GM21717 (cell line): ENCODE measurements at regions not wholly inside any gene's neighbourhood (a gene's known extent, or its start where the extent isn't known, plus 50 kb on each side); places are given as distances from the start of the nearest gene placed in this dataset.
"Not testable (repeated sequence)": the region's sequence is repeated elsewhere in the genome, so short reads cannot be mapped to it uniquely, and the experiment has no call there.

Experiments
- ATAC-seq: cut with Tn5 transposase; IDR thresholded peaks from one replicate; pipeline ENCODE4 v1.9.1; 2021; ENCODE audit warnings: mild to moderate bottlenecking, moderate library complexity; ENCODE audit not compliant: unreplicated experiment

DNA sequence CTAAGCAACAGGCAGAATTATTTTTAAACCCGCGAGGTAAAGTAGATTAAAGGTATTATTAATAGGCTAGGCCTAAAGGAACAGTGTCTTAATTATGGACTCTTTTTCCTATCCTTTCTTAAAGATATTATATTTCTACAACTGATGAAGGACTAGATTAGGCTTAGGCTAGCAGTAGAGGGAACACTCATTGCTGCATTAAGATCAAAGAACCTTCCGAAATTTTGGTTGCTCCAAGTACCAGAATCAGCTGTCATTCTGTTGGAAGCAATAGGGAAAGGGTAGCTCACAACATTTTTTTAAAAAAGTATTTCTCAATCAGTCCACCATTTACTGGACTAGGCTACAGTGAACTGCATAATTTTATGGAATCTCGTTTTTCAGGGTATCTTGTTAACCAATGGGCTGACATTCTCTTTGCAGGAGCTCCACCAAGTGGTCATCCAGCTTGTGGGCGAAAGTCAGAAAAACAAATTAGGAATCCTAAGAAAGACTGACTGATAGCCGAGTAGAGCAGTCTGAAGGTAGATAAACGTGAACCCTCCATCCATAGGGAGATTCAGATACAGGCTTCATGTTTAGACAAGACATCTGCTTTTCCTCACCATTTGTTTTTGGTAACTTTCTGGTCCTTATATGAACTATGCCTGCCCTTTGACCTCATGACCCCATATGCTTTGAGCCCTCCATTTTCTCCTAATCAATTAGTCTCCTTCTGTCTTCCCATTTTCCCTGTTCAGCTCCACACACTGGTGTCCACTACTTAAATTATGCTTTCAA, 103.6 kb upstream of the CHD1 start:
- peak; percentile 32 for ATAC-seq

GRCh38 chr5:99030906-99031440, 102.2 kb upstream of the CHD1 start:
- no peak for ATAC-seq

- no peak for ATAC-seq
These were observed 100.4 kb upstream of the CHD1 start for GRCh38 chr5:99029172-99029571.

DNA sequence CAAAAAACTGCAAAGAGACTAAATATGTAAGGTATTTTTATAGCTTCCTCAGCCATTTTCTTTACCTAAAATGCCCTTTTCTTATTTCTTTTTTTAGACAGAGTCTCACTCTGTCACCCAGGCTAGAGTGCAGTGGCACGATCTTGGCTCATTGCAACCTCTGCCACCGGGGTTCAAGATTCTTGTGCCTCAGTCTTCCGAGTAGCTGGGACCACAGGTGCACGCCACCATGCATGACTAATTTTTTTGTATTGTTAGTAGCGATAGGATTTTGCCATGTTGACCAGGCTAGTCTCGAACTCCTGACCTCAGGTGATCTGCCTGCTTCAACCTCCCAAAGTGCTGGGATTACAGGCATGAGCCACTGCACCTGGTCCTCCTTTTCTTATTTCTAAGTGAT, 99.4 kb upstream of the CHD1 start:
- ATAC-seq, result not testable (repeated sequence)

GRCh38 chr5:99025298-99026045, 96.7 kb upstream of the CHD1 start:
- ATAC-seq, result no peak

DNA sequence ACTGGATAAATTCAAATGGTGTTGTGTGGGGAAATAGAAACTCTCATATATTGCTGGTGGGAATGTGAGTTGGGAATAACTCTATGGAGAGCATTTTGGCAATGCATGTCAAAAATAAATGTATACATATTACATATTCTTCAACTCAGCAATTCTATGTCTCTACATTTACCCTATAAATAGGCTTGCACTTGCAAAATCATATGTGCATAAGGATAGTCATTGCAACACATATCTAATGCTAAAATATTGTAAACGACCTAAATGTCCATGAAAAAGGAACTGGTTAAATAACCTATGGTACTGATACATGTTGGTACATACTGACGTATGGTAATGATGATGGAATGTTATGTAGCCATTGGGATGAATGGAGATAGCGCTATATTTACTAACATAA, 94.5 kb upstream of the CHD1 start:
- no peak for ATAC-seq

- ATAC-seq, result no peak
These were observed 93.4 kb upstream of the CHD1 start for GRCh38 chr5:99022250-99022649.

GRCh38 chr5:99020698-99021048, 91.9 kb upstream of the CHD1 start:
- ATAC-seq, result no peak

DNA sequence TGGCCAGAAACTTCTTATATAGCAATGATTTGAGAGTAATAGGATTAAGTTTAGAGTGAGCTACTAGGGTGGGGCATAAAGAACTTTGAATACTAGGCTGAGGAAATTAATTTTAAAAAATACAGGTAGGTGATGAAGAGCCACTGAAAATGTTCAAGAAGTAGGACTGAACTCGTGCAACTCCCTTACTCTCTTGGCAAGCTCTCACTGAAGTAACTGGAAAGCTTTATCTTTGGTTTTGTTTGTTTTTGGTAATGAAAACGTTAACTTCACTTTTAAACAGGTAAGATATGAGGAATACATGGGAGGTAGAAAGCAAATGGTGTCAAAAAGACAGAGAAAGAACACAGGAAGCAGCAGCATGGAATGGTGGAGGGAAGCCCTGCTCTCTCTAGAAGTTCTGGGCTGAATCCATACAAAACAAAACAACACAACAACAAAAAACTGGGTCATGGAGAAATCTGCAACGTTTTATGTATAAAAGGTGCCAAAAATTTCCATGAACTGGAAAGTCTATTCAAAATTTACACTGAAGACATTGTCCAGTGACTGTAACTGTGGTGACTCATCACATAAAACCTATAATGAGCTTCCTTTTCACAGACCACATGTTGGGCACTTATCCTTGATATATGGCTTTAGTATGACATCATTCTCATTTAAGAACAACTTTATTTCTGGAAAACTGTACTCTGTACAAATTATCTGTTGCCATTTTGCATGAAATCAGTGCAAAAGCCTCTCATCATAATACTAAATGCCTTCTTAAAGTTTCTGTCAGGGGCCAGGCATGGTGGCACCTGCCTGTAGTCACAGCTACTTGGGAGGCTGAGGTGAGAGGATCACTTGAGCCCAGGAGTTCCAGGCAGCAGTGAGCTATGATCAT, 91.2 kb upstream of the CHD1 start:
- peak; percentile 65 for ATAC-seq

- ATAC-seq, result no peak
These were observed 90.4 kb upstream of the CHD1 start for GRCh38 chr5:99019254-99019653.

GRCh38 chr5:99010294-99010693, 81.5 kb upstream of the CHD1 start:
- ATAC-seq, result no peak

DNA sequence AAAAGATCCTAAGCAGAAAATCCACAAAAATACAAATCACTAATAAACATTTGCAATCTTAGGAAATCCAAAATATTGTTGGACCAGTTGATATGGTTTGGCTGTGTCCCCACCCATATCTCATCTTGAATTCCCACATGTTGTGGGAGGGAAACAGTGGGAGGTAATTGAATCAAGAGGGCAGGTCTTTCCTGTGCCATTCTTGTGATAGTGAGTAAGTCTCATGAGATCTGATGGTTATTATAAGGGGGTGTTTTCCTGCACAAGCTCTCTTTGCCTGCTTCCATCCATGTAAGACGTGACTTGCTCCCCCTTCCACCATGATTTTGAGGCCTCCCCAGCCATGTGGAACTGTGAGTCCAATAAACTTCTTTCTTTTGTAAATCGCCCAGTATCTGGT, 79.2 kb upstream of the CHD1 start:
- ATAC-seq, result not testable (repeated sequence)

- ATAC-seq, result no peak
These were observed 76.7 kb upstream of the CHD1 start for GRCh38 chr5:99005506-99005905.

GRCh38 chr5:99004960-99005359, 76.2 kb upstream of the CHD1 start:
- ATAC-seq, result peak; percentile 100

GRCh38 chr5:99000876-99001275, 72.1 kb upstream of the CHD1 start:
- no peak for ATAC-seq

GRCh38 chr5:99000221-99000620, 71.4 kb upstream of the CHD1 start:
- no peak for ATAC-seq

GRCh38 chr5:98999631-99000030, 70.8 kb upstream of the CHD1 start:
- ATAC-seq, result no peak

DNA sequence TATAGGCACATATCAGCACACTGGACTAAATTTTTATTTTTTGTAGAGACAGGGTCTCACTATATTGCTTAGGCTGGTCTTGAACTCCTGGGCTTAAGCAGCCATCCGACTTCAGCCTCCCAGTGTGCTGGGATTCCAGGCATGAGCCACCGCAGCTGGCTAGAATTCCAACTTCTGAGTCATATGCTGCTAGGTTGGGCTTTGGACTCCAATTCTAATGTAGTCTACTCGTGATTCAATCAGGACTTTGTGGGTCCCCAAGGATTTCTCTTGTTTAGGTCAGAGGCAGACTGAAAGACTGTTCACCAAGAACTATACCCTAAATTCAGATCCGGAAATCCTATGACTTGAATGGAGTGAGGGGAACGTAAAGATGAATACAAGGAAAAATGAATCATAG, 68.2 kb upstream of the CHD1 start:
- no peak for ATAC-seq

DNA sequence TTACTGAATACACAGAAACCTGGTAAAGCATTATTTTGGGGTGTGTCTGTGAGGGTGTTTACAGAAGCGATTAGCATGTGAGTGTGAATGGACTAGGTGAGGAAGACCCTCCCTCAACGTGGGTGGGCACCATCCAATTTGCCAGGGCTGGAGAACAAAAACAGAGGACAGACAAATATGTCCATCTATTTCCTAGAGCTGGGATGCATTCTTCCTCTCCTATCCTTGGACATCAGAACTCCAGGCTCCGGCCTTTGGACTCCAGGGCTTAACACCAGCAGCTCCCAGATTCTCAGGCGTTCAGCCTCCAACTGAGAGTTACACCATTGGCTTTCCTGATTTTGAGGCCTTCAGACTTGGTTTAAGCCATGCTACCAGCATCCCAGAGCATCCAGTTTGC, 65.8 kb upstream of the CHD1 start:
- no peak for ATAC-seq

DNA sequence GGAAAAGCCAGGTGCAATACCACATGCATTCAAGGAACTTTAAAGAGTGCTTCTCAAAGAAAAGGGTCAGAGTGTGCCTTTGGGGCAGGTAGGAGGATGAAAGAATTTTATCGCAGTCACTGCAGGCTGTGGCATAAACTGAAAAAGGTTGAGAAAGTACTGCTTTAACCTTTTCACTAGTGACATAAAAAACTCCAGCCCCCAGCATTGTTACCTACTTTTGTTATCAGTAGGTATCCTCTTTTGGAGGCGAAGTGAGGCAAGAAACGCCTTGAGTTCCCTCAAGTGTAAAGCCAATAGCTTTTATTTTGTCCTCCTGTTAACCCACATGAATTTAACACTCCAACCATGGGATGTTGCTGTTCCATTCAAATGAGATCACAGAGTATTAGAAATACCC, 64.7 kb upstream of the CHD1 start:
- ATAC-seq, result no peak

DNA sequence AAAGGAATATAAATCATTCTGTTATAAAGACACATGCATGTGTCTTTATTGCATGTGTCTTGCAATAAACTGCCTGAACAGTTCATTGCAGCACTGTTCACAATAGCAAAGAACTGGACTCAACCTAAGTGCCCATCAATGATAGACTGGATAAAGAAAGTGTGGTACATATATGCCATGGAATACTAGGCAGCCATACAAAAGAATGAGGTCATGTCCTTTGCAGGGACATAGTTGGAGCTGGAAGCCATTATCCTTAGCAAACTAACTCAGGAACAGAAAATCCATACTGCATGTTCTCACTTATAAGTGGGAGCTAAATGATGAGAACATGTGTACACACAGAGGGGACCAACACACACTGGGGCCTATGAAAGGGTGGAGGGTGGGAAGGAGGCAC, 63.7 kb upstream of the CHD1 start:
- ATAC-seq, result no peak
